Gastrocnemius medialis (tissue), 4 donors: ENCODE measurements at regions not wholly inside any gene's neighbourhood (a gene's known extent, or its start where the extent isn't known, plus 50 kb on each side); places are given as distances from the start of the nearest gene placed in this dataset.

Source experiments
- POLR2A ChIP-seq, 2 donors: fragments of 450-650 bp; IDR thresholded peaks; one replicate each; pipeline ENCODE4 v1.6.1; 2017; ENCODE audit warnings: antibody characterized with exemption in 2 of 2, mild to moderate bottlenecking in 2 of 2, moderate library complexity in 2 of 2
- TF ChIP-seq, protein P1 (sequence below), 5 experiments: fragments of 450-650 bp in 3 of 5; fragments of 200-600 bp in 2 of 5; sonication (generic) in 2 of 5; IDR thresholded peaks in 4 of 5; conservative IDR thresholded peaks in 1 of 5; 1 replicate in 4 of 5; 2 replicates in 1 of 5; pipeline ENCODE4 v1.5.1; 2016 to 2019; ENCODE audit warnings: antibody characterized with exemption in 5 of 5, mild to moderate bottlenecking in 3 of 5, moderate library complexity in 3 of 5

DNA sequence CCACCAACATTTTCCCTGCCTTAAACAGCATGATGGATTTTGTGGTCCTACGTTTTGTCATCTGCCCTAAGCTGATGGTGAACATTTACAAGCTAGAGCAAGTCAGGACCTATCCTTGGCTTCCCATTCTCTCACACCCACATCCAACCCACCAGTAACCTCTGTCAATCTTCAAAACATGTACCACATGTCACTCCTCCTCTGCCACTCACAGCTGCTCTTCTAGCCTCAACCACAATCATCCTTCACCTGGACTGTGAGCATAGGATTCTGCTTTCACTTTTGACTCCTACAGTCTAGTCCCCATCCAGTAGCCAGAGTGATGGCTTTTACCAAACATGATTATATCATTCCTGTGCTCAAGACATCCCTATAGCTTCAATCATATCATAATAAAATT, 279.8 kb upstream of the DLGAP1 start:
- TF ChIP-seq, protein P1, sequence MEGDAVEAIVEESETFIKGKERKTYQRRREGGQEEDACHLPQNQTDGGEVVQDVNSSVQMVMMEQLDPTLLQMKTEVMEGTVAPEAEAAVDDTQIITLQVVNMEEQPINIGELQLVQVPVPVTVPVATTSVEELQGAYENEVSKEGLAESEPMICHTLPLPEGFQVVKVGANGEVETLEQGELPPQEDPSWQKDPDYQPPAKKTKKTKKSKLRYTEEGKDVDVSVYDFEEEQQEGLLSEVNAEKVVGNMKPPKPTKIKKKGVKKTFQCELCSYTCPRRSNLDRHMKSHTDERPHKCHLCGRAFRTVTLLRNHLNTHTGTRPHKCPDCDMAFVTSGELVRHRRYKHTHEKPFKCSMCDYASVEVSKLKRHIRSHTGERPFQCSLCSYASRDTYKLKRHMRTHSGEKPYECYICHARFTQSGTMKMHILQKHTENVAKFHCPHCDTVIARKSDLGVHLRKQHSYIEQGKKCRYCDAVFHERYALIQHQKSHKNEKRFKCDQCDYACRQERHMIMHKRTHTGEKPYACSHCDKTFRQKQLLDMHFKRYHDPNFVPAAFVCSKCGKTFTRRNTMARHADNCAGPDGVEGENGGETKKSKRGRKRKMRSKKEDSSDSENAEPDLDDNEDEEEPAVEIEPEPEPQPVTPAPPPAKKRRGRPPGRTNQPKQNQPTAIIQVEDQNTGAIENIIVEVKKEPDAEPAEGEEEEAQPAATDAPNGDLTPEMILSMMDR (IDR thresholded peaks at IDR 0.05 in 4 of 5, conservative IDR thresholded peaks at IDR 0.05 in 1 of 5) = no peak
- TF ChIP-seq POLR2A (IDR thresholded peaks at IDR 0.05) = no peak
